ENCODE measurements at regions not wholly inside any gene's neighbourhood (a gene's known extent, or its start where the extent isn't known, plus 50 kb on each side); places are given as distances from the start of the nearest gene placed in this dataset.

- TF ChIP-seq CTCF (IDR thresholded peaks at IDR 0.05; ENCODE audit: low read depth, low read length, poor library complexity, severe bottlenecking) (peak; percentile 42), EZH2phosphoT487 (IDR thresholded peaks at IDR 0.05; ENCODE audit: borderline replicate concordance, low read length) (no peak)
Measured at GRCh38 chr14:46490238-46490685, 161.3 kb downstream of the RPL10L start.
